ENCODE measurements at regions not wholly inside any gene's neighbourhood (a gene's known extent, or its start where the extent isn't known, plus 50 kb on each side); places are given as distances from the start of the nearest gene placed in this dataset.

- H3K9me3 ChIP-seq: peaks cover 0 to 8% of the 10 kb centered on the region in 2 donors
- H3K27ac ChIP-seq: no peak overlapping the region
- H3K36me3 ChIP-seq: no peaks in the 10 kb centered on the region
- H3K4me1 ChIP-seq: no peaks in the 10 kb centered on the region
- H3K27me3 ChIP-seq: no peaks in the 10 kb centered on the region
- no peak for DNase-seq (ENCODE audit: low spot score)
- no peak for TF ChIP-seq CTCF (IDR thresholded peaks at IDR 0.05)
- H3K4me3 ChIP-seq: no peak overlapping the region
Observed at GRCh38 chr12:25730489-25731349, 177.6 kb upstream of the LMNTD1 start.

DNA sequence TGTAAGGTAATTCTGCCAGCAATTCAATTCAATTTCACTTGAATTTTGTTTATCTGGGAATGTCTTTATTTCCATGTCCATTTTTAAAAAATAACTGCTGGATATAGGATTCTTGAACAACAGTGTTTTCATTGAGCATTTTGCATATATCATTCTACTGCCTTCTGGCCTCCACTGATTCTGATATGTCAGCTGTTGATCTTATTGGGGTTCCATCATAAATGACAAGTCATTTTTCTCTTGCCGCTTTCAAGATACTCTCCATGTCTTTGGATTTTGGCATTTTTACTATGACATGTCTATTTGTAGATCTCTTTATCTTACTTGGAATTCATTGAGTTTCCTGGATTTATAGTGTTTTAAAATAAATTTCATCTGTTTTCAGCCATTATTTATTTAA lies 180.5 kb upstream of the LMNTD1 start:
- Histone ChIP-seq H3K27me3 (no peaks in the 10 kb centered on the region), H3K27ac (no peak overlapping the region), H3K36me3 (no peaks in the 10 kb centered on the region), H3K4me3 (no peak overlapping the region), H3K9me3 (peaks cover 4 to 8% of the 10 kb centered on the region in 2 donors), H3K4me1 (no peaks in the 10 kb centered on the region)
- DNase-seq (ENCODE audit: low spot score): no peak
- no peak for TF ChIP-seq CTCF (IDR thresholded peaks at IDR 0.05)

DNA sequence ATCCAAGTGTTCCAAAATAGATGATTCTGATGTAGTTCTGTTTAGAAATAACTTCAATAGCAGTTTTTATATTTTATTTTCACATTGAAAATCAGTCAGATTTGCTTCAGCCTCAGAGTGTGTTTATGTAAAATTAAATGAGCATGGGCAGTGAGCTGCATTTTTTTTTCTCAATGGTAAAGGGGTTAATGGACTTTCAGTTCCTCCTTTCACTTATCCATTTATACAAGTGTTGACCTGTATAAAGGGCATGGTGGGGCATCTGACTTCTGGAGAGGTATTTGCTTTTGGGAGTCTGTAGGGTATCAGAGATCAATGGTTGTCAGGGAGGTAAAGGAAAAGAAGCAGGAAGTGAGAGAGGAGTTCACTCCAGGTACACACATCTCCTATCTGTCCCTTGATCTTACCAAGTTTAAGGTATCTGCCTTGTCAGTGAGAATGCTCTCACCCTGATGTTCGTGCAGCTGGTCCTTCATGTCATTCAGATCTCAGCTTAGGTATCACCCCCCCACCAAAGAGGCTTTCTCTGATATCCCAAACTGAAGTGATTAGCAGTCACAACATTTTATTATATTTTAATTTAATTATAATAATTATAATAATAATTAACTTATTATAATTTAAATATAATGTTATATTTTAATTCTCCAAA lies 181.6 kb upstream of the LMNTD1 start:
- TF ChIP-seq CTCF (IDR thresholded peaks at IDR 0.05): no peak
- no peaks in the 10 kb centered on the region for H3K36me3 ChIP-seq
- no peak overlapping the region for H3K27ac ChIP-seq

GRCh38 chr12:25740617-25741016 lies 187.5 kb upstream of the LMNTD1 start:
- H3K9me3 ChIP-seq: peaks cover 0 to 4% of the 10 kb centered on the region in 2 donors
- no peaks in the 10 kb centered on the region for H3K4me1 ChIP-seq
- no peak for DNase-seq (ENCODE audit: low spot score)
- H3K27ac ChIP-seq: no peak overlapping the region
- H3K4me3 ChIP-seq: no peak overlapping the region
- no peaks in the 10 kb centered on the region for H3K27me3 ChIP-seq
- no peaks in the 10 kb centered on the region for H3K36me3 ChIP-seq
- TF ChIP-seq CTCF (IDR thresholded peaks at IDR 0.05): no peak

More for the DNA sequence above, 181.6 kb upstream of the LMNTD1 start:
- H3K27me3 ChIP-seq: no peaks in the 10 kb centered on the region
- DNase-seq (ENCODE audit: low spot score): no peak
- H3K4me1 ChIP-seq: no peaks in the 10 kb centered on the region
- no peak overlapping the region for H3K4me3 ChIP-seq
- peaks cover 4 to 8% of the 10 kb centered on the region in 2 donors for H3K9me3 ChIP-seq

- H3K9me3 ChIP-seq: peaks cover 0 to 4% of the 10 kb centered on the region in 2 donors
- no peaks in the 10 kb centered on the region for H3K27me3 ChIP-seq
- H3K36me3 ChIP-seq: no peaks in the 10 kb centered on the region
- no peak for TF ChIP-seq CTCF (IDR thresholded peaks at IDR 0.05)
- H3K4me3 ChIP-seq: no peak overlapping the region
- no peak for DNase-seq (ENCODE audit: low spot score)
- H3K4me1 ChIP-seq: no peaks in the 10 kb centered on the region
- H3K27ac ChIP-seq: no peak overlapping the region
Observed at GRCh38 chr12:25741917-25742316, 188.8 kb upstream of the LMNTD1 start.
